Left forelimb (tissue), 1 donor: ENCODE measurements at regions not wholly inside any gene's neighbourhood (a gene's known extent, or its start where the extent isn't known, plus 50 kb on each side); places are given as distances from the start of the nearest gene placed in this dataset.
"Not testable (repeated sequence)": the region's sequence is repeated elsewhere in the genome, so short reads cannot be mapped to it uniquely, and the experiment has no call there.

Experiments
- DNase-seq: peaks from one replicate; pipeline ENCODE4 v3.0.0-alpha.2; 2018; ENCODE audit warnings: low spot score

GRCh38 chr7:142568435-142569097, 180.7 kb upstream of the PRSS1 start:
- DNase-seq: no peak

- no peak for DNase-seq
Observed at GRCh38 chr7:142567201-142568075, 181.8 kb upstream of the PRSS1 start.

- no peak for DNase-seq
Observed at GRCh38 chr7:142566271-142566670, 183.0 kb upstream of the PRSS1 start.

DNA sequence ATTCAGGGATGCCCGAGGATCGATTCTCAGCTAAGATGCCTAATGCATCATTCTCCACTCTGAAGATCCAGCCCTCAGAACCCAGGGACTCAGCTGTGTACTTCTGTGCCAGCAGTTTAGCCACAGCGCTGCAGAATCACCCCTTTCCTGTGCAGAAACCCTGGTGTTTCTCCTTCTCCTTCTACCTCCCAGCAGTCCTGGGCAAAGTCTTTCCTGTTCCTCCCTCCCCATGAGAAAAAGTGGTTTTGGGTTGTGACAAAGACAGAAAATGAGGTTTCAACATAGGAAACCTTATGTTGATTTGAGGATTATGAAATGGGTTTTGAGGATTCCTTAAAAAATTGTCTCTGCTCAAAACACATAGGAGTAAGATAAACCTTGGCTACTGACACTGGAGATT, 185.1 kb upstream of the PRSS1 start:
- not testable (repeated sequence) for DNase-seq

DNA sequence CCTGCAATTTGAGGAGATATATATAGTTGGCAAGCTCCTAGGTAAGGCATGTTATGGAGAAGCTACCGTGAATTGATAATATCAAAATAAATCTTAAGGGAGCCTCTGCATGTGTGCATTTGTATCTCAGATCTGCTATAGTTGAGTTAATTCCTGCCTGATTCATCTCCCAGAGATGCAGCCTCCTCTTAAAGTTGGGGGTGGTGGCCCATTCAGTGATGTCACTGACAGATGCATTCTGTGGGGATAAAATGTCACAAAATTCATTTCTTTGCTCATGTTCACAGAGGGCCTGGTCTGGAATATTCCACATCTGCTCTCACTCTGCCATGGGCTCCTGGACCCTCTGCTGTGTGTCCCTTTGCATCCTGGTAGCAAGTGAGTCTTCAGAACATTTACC, 185.8 kb upstream of the PRSS1 start:
- DNase-seq: no peak

- DNase-seq: no peak
Observed at GRCh38 chr7:142562688-142563087, 186.6 kb upstream of the PRSS1 start.

- DNase-seq: not testable (repeated sequence)
Observed at GRCh38 chr7:142561396-142561795, 187.9 kb upstream of the PRSS1 start.

- not testable (repeated sequence) for DNase-seq
Observed at GRCh38 chr7:142560770-142561169, 188.5 kb upstream of the PRSS1 start.

DNA sequence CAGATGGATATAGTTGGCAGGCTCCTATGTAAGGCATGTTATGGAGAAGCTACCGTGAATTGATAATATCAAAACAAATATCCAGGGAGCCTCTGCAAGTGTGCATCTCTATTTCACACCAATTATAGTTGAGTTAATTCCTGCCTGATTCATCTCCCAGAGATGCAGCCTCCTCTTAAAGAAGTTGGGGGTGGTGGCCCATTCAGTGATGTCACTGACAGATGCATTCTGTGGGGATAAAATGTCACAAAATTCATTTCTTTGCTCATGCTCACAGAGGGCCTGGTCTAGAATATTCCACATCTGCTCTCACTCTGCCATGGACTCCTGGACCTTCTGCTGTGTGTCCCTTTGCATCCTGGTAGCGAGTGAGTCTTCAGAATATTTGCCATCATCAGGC, 189.1 kb upstream of the PRSS1 start:
- DNase-seq: no peak

GRCh38 chr7:142557971-142558582, 191.2 kb upstream of the PRSS1 start:
- DNase-seq: no peak

- DNase-seq: no peak
Observed at GRCh38 chr7:142556740-142557139, 192.5 kb upstream of the PRSS1 start.

DNA sequence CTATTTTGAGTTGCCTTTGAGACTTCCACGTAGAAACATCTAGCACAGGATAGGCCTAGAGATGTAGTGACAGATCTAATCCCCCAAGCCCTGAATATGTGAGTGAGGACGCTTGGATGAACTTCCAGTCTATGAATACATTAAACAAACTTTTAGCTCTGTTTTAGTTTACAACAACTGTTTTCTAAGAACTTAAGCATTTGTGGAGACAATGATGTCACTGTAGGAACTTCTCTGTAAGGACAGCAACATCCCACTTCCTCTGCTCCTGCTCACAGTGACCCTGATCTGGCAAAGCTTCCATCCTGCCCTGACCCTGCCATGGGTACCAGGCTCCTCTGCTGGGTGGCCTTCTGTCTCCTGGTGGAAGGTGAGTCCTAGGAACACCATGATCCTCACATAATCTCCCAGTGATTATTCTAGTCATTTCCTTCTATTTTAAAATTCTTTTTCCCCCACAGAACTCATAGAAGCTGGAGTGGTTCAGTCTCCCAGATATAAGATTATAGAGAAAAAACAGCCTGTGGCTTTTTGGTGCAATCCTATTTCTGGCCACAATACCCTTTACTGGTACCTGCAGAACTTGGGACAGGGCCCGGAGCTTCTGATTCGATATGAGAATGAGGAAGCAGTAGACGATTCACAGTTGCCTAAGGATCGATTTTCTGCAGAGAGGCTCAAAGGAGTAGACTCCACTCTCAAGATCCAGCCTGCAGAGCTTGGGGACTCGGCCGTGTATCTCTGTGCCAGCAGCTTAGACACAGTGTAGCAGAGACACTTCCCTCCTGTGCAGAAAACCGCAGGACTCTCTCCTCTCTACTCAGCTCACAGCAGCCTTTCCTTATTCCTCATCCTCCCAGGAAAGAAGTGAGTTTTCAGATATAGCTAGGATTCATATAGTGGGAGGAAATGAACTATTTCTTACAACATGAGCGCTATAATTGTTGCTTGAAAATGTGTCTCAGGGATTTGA, 194.4 kb upstream of the PRSS1 start:
- DNase-seq: no peak

DNA sequence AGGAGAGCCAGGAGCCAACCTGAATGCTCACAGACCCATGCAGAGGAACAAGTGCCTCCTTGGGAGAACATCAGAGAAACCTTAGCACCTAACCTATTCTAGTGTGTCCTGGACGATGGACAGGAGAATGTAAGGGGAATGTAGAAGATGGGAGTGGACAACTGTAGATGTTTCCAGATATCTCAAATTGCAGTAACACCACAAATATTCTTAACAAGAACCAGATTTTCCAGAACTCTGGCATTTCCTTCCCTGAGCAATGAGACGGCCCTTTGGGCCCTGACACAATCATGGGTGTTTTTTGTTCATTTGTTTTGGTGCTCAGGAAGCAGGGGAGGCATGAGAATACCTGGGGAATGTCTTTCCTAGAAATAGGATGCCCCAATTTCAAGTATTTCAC, 196.1 kb upstream of the PRSS1 start:
- DNase-seq: no peak

DNA sequence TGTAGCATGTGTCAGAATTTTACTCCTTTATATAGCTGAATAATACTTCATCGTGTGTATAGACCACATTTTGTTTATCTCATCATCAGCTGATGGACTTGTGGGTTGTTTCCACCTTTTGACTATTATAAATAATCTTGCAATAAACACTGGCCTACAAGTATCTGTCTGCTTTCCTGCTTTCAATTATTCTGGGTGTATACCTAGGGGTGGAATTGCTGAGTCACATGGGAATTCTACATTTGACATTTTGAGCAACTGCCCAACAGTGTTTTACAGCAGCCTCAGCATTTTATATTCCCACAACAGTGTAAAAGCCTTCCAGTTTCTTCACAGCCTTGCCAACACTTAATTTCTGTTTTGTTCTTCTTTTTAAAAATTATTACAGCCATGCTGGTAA, 200.3 kb upstream of the PRSS1 start:
- DNase-seq: no peak

DNA sequence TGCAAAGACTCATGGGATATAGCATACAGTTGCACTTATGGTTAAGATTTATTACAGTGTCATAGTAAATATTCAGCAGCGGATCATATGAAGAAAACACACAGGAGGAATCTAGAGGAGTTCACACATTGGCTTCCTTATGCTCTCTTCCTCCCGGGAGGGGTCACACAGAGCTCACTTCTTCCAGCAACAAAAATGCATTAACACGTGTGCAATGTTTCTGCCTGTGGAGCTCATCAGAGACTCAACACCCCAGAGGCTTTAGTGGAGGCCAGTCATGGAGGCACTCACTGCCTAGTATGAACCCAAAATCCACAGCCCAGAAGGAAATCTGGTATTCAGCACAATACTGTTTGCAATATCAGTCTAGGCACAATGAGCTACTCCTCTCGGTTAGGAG, 202.8 kb upstream of the PRSS1 start:
- DNase-seq: no peak

DNA sequence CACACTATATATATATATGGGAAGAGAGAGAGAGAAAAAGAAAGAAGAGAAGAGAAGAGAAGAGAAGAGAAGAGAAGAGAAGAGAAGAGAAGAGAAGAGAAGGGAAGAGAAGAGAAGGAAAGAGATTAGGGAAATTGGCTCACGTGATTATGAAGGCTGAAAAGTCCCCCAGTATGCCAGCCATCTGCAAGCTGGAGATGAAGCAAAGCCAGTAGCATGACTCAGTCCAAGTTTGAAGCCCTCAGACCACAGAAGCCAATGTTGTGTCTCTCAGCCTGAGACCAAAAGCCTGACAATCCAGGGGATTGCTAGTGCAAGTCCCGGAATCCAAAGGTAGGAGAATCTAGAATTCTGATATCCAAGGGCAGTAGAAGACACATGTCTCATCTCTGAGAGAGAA, 206.3 kb upstream of the PRSS1 start:
- no peak for DNase-seq

GRCh38 chr7:142542105-142542504, 207.2 kb upstream of the PRSS1 start:
- DNase-seq: no peak

- no peak for DNase-seq
Observed at GRCh38 chr7:142540371-142540770, 208.9 kb upstream of the PRSS1 start.

DNA sequence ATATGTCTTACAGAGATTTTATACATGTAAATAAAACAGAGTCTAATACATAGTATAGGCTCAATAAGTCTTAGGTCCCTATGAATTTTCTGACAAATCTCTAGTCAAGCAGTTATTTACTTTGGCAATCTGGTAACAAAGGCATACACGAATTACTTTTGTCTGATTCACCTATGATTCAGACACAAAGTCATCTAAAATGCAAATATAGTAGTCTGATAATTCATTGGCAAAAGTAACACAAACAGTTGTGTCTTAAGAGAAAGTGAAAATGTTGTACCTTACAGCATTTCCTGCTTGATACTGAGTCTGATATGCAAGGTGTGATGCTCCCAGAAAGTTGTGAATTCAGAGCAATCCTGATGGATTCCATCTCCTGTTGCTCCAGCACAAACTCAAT, 209.4 kb upstream of the PRSS1 start:
- DNase-seq: no peak

DNA sequence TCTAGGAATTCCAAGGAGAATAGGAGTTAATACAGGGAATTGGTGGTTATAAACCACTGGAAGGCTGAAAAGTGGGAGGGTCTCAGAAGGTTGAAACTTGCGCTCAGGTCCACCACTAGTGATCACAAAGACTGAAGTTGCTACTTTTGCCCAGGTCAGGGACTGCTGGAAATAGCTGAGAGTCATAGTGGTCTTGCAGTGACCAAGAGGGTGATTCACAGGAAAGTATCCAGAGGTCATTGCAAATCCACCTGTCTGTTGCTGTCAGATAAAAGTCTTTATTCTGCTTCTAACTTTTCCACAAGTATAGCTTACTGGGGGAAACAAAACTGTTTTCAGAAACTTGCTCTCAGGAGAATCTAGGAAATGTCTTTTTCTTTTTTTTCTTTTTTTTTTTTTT, 211.5 kb upstream of the PRSS1 start:
- no peak for DNase-seq

- DNase-seq: no peak
Observed at GRCh38 chr7:142535123-142535779, 214.0 kb upstream of the PRSS1 start.
